ENCODE measurements at regions not wholly inside any gene's neighbourhood (a gene's known extent, or its start where the extent isn't known, plus 50 kb on each side); places are given as distances from the start of the nearest gene placed in this dataset.

DNA sequence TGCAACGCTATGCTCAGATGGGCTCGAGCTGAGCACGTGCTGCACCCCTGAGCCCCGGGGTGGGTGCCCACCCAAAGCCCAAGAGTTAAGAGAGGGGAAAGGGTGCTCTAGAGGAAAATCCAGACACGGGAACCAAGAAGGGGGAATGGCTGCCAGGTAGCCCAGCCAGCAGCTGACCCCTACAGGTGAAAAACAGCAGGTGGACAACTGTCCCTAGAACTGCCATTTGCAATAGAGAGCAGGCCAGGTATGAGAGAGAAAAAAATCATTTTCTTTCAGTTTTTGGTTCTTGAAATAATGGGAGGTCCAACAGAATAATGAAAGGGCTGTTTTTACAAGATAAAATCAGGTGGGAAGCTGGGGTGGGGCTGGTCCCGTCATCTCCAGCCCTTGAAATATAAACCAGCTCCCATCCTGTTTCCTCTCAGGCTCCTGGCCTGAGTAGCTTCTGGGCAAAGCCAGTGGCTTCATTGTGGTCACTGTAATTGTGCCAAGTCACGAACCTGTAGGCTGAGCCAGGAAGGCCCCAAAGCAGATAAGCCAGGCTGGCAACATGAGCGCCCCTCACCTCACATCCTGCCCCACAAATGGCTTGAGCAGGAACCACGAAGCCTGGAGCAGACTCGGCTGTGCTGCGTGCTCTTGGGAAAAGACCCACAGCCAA lies 257.8 kb downstream of the SNX10 start:
- Histone ChIP-seq H2AFZ (ENCODE audit: low read depth, low read length) (no peak overlapping the region), H3K9me3 (ENCODE audit: low read length) (no peaks in the 10 kb centered on the region), H3K27ac (ENCODE audit: low read length) (no peak overlapping the region), H4K20me1 (ENCODE audit: insufficient read depth) (no peaks in the 10 kb centered on the region), H3K36me3 (ENCODE audit: insufficient read depth, low read length) (no peaks in the 10 kb centered on the region), H3F3A (ENCODE audit: insufficient read depth, low read length, poor library complexity, severe bottlenecking) (no peaks in the 10 kb centered on the region), H3K9me2 (ENCODE audit: insufficient read depth, low read length) (no peaks in the 10 kb centered on the region), H3K4me3 (ENCODE audit: low read length) (no peak overlapping the region), H3K9ac (ENCODE audit: low read length) (no peak overlapping the region), H3K27me3 (ENCODE audit: insufficient read depth, low read depth, low read length) (no peaks in the 10 kb centered on the region), H3K4me2 (ENCODE audit: low read length) (no peak overlapping the region), H3K79me2 (replicated peaks; ENCODE audit: insufficient read depth, low read length) (no peaks in the 10 kb centered on the region)
- no peak for TF ChIP-seq RAD21 (conservative IDR thresholded peaks at IDR 0.05)
- no peak for TF ChIP-seq MXI1 (conservative IDR thresholded peaks at IDR 0.05; ENCODE audit: poor library complexity, severe bottlenecking)
- TF ChIP-seq, protein P1, sequence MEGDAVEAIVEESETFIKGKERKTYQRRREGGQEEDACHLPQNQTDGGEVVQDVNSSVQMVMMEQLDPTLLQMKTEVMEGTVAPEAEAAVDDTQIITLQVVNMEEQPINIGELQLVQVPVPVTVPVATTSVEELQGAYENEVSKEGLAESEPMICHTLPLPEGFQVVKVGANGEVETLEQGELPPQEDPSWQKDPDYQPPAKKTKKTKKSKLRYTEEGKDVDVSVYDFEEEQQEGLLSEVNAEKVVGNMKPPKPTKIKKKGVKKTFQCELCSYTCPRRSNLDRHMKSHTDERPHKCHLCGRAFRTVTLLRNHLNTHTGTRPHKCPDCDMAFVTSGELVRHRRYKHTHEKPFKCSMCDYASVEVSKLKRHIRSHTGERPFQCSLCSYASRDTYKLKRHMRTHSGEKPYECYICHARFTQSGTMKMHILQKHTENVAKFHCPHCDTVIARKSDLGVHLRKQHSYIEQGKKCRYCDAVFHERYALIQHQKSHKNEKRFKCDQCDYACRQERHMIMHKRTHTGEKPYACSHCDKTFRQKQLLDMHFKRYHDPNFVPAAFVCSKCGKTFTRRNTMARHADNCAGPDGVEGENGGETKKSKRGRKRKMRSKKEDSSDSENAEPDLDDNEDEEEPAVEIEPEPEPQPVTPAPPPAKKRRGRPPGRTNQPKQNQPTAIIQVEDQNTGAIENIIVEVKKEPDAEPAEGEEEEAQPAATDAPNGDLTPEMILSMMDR (IDR thresholded peaks at IDR 0.05; ENCODE audit: poor library complexity, severe bottlenecking): no peak
- TF ChIP-seq, protein P2, sequence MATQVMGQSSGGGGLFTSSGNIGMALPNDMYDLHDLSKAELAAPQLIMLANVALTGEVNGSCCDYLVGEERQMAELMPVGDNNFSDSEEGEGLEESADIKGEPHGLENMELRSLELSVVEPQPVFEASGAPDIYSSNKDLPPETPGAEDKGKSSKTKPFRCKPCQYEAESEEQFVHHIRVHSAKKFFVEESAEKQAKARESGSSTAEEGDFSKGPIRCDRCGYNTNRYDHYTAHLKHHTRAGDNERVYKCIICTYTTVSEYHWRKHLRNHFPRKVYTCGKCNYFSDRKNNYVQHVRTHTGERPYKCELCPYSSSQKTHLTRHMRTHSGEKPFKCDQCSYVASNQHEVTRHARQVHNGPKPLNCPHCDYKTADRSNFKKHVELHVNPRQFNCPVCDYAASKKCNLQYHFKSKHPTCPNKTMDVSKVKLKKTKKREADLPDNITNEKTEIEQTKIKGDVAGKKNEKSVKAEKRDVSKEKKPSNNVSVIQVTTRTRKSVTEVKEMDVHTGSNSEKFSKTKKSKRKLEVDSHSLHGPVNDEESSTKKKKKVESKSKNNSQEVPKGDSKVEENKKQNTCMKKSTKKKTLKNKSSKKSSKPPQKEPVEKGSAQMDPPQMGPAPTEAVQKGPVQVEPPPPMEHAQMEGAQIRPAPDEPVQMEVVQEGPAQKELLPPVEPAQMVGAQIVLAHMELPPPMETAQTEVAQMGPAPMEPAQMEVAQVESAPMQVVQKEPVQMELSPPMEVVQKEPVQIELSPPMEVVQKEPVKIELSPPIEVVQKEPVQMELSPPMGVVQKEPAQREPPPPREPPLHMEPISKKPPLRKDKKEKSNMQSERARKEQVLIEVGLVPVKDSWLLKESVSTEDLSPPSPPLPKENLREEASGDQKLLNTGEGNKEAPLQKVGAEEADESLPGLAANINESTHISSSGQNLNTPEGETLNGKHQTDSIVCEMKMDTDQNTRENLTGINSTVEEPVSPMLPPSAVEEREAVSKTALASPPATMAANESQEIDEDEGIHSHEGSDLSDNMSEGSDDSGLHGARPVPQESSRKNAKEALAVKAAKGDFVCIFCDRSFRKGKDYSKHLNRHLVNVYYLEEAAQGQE (IDR thresholded peaks at IDR 0.05; ENCODE audit: borderline replicate concordance): no peak
- TF ChIP-seq TAF1 (IDR thresholded peaks at IDR 0.05; ENCODE audit: low read depth): no peak
- no peak for TF ChIP-seq EP300 (conservative IDR thresholded peaks at IDR 0.05; ENCODE audit: poor library complexity, severe bottlenecking)
- no peak for TF ChIP-seq POLR2AphosphoS5 (IDR thresholded peaks at IDR 0.05)
- TF ChIP-seq SMC3 (conservative IDR thresholded peaks at IDR 0.05; ENCODE audit: poor library complexity): no peak
- TF ChIP-seq EZH2 (IDR thresholded peaks at IDR 0.05; ENCODE audit: borderline replicate concordance, insufficient read depth, low read length, poor library complexity, severe bottlenecking): no peak

DNA sequence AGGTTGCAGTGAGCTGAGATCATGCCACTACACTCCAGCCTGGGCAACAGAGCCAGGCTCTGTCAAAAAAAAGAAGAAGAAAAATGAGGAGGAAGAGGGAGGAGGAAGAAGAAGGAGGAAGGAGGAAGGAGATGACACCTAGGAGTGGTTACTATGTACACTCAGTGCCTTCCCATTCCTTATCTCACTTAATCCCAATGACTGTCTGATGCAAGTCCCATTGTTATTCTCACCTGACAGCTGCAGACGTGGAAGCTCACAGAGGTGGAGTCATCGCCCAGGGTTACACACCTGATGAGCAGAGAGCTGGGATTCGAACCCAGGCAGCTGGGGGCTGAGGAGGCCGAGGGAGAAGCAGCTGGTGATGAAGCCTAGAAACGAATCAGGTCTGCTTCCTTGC lies 258.8 kb downstream of the SNX10 start:
- Histone ChIP-seq H3K9ac (ENCODE audit: low read length) (no peak overlapping the region), H3K4me2 (ENCODE audit: low read length) (no peak overlapping the region), H3K27ac (ENCODE audit: low read length) (no peak overlapping the region), H3K9me3 (ENCODE audit: low read length) (no peaks in the 10 kb centered on the region), H3K79me2 (replicated peaks; ENCODE audit: insufficient read depth, low read length) (no peaks in the 10 kb centered on the region), H2AFZ (ENCODE audit: low read depth, low read length) (no peak overlapping the region), H3K36me3 (ENCODE audit: insufficient read depth, low read length) (no peaks in the 10 kb centered on the region), H4K20me1 (ENCODE audit: insufficient read depth) (no peaks in the 10 kb centered on the region), H3K9me2 (ENCODE audit: insufficient read depth, low read length) (no peaks in the 10 kb centered on the region), H3K4me3 (ENCODE audit: low read length) (no peak overlapping the region), H3K27me3 (ENCODE audit: insufficient read depth, low read depth, low read length) (no peaks in the 10 kb centered on the region), H3F3A (ENCODE audit: insufficient read depth, low read length, poor library complexity, severe bottlenecking) (no peaks in the 10 kb centered on the region)
- TF ChIP-seq EZH2 (IDR thresholded peaks at IDR 0.05; ENCODE audit: borderline replicate concordance, insufficient read depth, low read length, poor library complexity, severe bottlenecking) (no peak), EP300 (conservative IDR thresholded peaks at IDR 0.05; ENCODE audit: poor library complexity, severe bottlenecking) (no peak), MXI1 (conservative IDR thresholded peaks at IDR 0.05; ENCODE audit: poor library complexity, severe bottlenecking) (no peak), TAF1 (IDR thresholded peaks at IDR 0.05; ENCODE audit: low read depth) (no peak), SMC3 (conservative IDR thresholded peaks at IDR 0.05; ENCODE audit: poor library complexity) (no peak), RAD21 (conservative IDR thresholded peaks at IDR 0.05) (no peak), POLR2AphosphoS5 (IDR thresholded peaks at IDR 0.05) (no peak)
- TF ChIP-seq, protein P1 (IDR thresholded peaks at IDR 0.05; ENCODE audit: poor library complexity, severe bottlenecking): no peak
- TF ChIP-seq, protein P2 (IDR thresholded peaks at IDR 0.05; ENCODE audit: borderline replicate concordance): no peak

Measured in neural cell (in vitro differentiated cells).